SK-N-SH treated with all-trans-retinoic acid at 6 μM for 48 hours (cell line): ENCODE measurements at regions not wholly inside any gene's neighbourhood (a gene's known extent, or its start where the extent isn't known, plus 50 kb on each side); places are given as distances from the start of the nearest gene placed in this dataset.
"Not testable (repeated sequence)": the region's sequence is repeated elsewhere in the genome, so short reads cannot be mapped to it uniquely, and the experiment has no call there.

Experiments used
- ATAC-seq: fragments of 200-7000 bp; cut with Tn5 transposase; 3 replicates; pipeline ENCODE4 v1.9.1; 2020; ENCODE audit warnings: mild to moderate bottlenecking, moderate library complexity
- ARNTL ChIP-seq: fragments of 450-650 bp; formaldehyde crosslinking; IDR thresholded peaks from 2 replicates; pipeline ENCODE4 v1.5.0; 2020; ENCODE audit warnings: low read depth, mild to moderate bottlenecking, moderate library complexity, borderline replicate concordance
- BACH2 ChIP-seq: fragments of 250-450 bp; sonication (Bioruptor Pico); IDR thresholded peaks from 2 replicates; pipeline ENCODE4 v1.9.0; 2021; ENCODE audit warnings: mild to moderate bottlenecking, borderline replicate concordance
- CSDC2 ChIP-seq: fragments of 250-450 bp; sonication (Bioruptor Pico); IDR thresholded peaks from 2 replicates; pipeline ENCODE4 v1.5.0; 2020; ENCODE audit warnings: mild to moderate bottlenecking, moderate library complexity
- ESRRG ChIP-seq: fragments of 250-450 bp; sonication (Bioruptor Pico); IDR thresholded peaks from 2 replicates; pipeline ENCODE4 v1.6.1; 2021; ENCODE audit warnings: mild to moderate bottlenecking
- GLIS3 ChIP-seq: fragments of 250-450 bp; sonication (Bioruptor Pico); IDR thresholded peaks from 2 replicates; pipeline ENCODE4 v1.5.0; 2020; ENCODE audit warnings: mild to moderate bottlenecking, moderate library complexity
- ISL1 ChIP-seq: fragments of 250-450 bp; sonication (Bioruptor Pico); IDR thresholded peaks from 2 replicates; pipeline ENCODE4 v2.1.2; 2022; ENCODE audit warnings: mild to moderate bottlenecking, moderate library complexity
- OSR1 ChIP-seq: fragments of 250-450 bp; sonication (Bioruptor Pico); IDR thresholded peaks from 2 replicates; pipeline ENCODE4 v1.8.0; 2022; ENCODE audit warnings: moderate library complexity, mild to moderate bottlenecking, inconsistent platforms
- PPARA ChIP-seq: fragments of 250-450 bp; sonication (Bioruptor Pico); IDR thresholded peaks from 2 replicates; pipeline ENCODE4 v1.5.0; 2020; ENCODE audit warnings: mild to moderate bottlenecking, borderline replicate concordance
- RARB ChIP-seq: fragments of 250-450 bp; sonication (Bioruptor Pico); IDR thresholded peaks from 2 replicates; pipeline ENCODE4 v1.8.0; 2021; ENCODE audit warnings: mild to moderate bottlenecking, moderate library complexity
- SNAI2 ChIP-seq: fragments of 250-450 bp; sonication (Bioruptor Pico); IDR thresholded peaks from 2 replicates; pipeline ENCODE4 v1.5.0; 2020; ENCODE audit warnings: mild to moderate bottlenecking, moderate library complexity
- TCF4 ChIP-seq: fragments of 250-450 bp; sonication (Bioruptor Pico); IDR thresholded peaks from 2 replicates; pipeline ENCODE4 v1.8.0; 2021; ENCODE audit warnings: mild to moderate bottlenecking, moderate library complexity, borderline replicate concordance
- TOX ChIP-seq: fragments of 250-450 bp; sonication (Bioruptor Pico); IDR thresholded peaks from 2 replicates; pipeline ENCODE4 v1.8.0; 2021; ENCODE audit warnings: mild to moderate bottlenecking, moderate library complexity, borderline replicate concordance
- ZC3H10 ChIP-seq: fragments of 250-450 bp; sonication (Bioruptor Pico); IDR thresholded peaks from 2 replicates; pipeline ENCODE4 v1.5.1; 2021; ENCODE audit warnings: mild to moderate bottlenecking, moderate library complexity
- ZFP3 ChIP-seq: fragments of 250-450 bp; sonication (Bioruptor Pico); IDR thresholded peaks from 2 replicates; pipeline ENCODE4 v1.5.0; 2020; ENCODE audit warnings: mild to moderate bottlenecking, moderate library complexity
- ZFP30 ChIP-seq: fragments of 450-650 bp; formaldehyde crosslinking; IDR thresholded peaks from 2 replicates; pipeline ENCODE4 v1.5.0; 2022; ENCODE audit warnings: mild to moderate bottlenecking, moderate library complexity
- ZNF565 ChIP-seq: fragments of 450-650 bp; formaldehyde crosslinking; conservative IDR thresholded peaks from 2 replicates; pipeline ENCODE4 v1.5.0; 2020; ENCODE audit warnings: low read depth, mild to moderate bottlenecking, moderate library complexity
- ZNF70 ChIP-seq: fragments of 450-650 bp; formaldehyde crosslinking; IDR thresholded peaks from 2 replicates; pipeline ENCODE4 v1.5.0; 2020; ENCODE audit warnings: mild to moderate bottlenecking, moderate library complexity
- ZNF8 ChIP-seq: fragments of 450-650 bp; formaldehyde crosslinking; IDR thresholded peaks from 2 replicates; pipeline ENCODE4 v1.5.0; 2020; ENCODE audit warnings: mild to moderate bottlenecking, moderate library complexity
- TF ChIP-seq, protein P1 (sequence below): fragments of 250-450 bp; sonication (Bioruptor Pico); IDR thresholded peaks from 2 replicates; pipeline ENCODE4 v1.5.1; 2020; ENCODE audit warnings: low read depth, mild to moderate bottlenecking, moderate library complexity
- TF ChIP-seq, protein P2 (sequence below): fragments of 250-450 bp; sonication (Bioruptor Pico); IDR thresholded peaks from 2 replicates; pipeline ENCODE4 v1.5.1; 2021; ENCODE audit warnings: mild to moderate bottlenecking, moderate library complexity
- TF ChIP-seq, protein P3 (sequence below): fragments of 250-450 bp; sonication (Bioruptor Pico); IDR thresholded peaks from 2 replicates; pipeline ENCODE4 v1.8.0; 2021; ENCODE audit warnings: low read depth, mild to moderate bottlenecking, moderate library complexity, borderline replicate concordance
- TF ChIP-seq, protein P4 (sequence below): fragments of 250-450 bp; sonication (Bioruptor Pico); IDR thresholded peaks from 2 replicates; pipeline ENCODE4 v1.8.0; 2020; ENCODE audit warnings: mild to moderate bottlenecking, moderate library complexity, borderline replicate concordance

DNA sequence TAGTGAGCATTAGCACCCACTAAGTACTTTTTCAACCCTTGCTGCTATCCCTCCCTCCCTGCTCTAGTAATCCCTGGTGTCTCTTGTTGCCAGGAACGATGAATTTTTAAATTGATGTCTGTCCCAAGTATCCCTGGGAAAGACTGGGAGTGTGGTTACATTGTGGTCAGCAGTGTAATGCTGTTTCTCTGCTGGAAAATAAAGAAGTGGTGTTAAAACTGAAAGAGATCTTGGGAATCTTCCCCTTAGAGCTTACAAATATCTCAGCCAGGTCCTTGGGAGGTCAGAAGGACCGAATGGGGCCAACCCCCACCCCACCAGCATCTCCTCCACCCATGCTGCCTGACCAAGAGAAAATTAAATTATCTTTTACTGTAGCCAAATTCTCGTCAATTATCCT, 174.5 kb upstream of the MXRA5 start:
- no peak; the same call in 1 of the 3 replicates for ATAC-seq
- no peak for TF ChIP-seq TOX (CRISPR knock-in tag)
- TF ChIP-seq BACH2 (CRISPR knock-in tag): no peak
- TF ChIP-seq, protein P1, sequence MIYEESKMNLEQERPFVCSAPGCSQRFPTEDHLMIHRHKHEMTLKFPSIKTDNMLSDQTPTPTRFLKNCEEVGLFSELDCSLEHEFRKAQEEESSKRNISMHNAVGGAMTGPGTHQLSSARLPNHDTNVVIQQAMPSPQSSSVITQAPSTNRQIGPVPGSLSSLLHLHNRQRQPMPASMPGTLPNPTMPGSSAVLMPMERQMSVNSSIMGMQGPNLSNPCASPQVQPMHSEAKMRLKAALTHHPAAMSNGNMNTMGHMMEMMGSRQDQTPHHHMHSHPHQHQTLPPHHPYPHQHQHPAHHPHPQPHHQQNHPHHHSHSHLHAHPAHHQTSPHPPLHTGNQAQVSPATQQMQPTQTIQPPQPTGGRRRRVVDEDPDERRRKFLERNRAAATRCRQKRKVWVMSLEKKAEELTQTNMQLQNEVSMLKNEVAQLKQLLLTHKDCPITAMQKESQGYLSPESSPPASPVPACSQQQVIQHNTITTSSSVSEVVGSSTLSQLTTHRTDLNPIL (CRISPR knock-in tag): no peak
- no peak for TF ChIP-seq RARB (CRISPR knock-in tag)
- TF ChIP-seq ZFP3: no peak
- TF ChIP-seq, protein P2, sequence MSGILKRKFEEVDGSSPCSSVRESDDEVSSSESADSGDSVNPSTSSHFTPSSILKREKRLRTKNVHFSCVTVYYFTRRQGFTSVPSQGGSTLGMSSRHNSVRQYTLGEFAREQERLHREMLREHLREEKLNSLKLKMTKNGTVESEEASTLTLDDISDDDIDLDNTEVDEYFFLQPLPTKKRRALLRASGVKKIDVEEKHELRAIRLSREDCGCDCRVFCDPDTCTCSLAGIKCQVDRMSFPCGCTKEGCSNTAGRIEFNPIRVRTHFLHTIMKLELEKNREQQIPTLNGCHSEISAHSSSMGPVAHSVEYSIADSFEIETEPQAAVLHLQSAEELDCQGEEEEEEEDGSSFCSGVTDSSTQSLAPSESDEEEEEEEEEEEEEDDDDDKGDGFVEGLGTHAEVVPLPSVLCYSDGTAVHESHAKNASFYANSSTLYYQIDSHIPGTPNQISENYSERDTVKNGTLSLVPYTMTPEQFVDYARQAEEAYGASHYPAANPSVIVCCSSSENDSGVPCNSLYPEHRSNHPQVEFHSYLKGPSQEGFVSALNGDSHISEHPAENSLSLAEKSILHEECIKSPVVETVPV: no peak
- no peak for TF ChIP-seq ESRRG (CRISPR knock-in tag)
- no peak for TF ChIP-seq CSDC2 (CRISPR knock-in tag)
- no peak for TF ChIP-seq ZFP30

DNA sequence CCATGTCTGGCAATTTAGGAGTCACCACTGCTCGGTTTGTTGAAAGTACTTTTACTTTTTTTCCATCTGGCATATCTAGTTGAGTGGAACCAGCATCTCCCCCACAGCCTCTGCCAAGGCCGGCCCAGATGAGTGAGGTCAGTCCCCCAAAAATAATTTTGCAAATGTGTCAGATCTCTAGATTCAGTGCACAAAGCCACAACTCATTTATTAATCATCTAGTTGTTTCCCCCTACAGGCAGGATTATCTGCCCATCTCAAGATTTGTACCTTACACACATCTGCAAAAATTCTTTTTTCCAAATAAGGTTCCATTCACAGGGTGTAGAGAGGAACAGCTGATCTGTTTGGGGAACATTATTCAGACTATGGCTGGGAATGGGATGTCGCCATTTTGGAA, 174.0 kb upstream of the MXRA5 start:
- ATAC-seq: no peak
- TF ChIP-seq, protein P2: no peak
- TF ChIP-seq TOX (CRISPR knock-in tag) (no peak), CSDC2 (CRISPR knock-in tag) (no peak), ZNF70 (CRISPR knock-in tag) (no peak), OSR1 (CRISPR knock-in tag) (no peak), ISL1 (CRISPR knock-in tag) (no peak), ZFP3 (no peak), SNAI2 (CRISPR knock-in tag) (no peak), ZFP30 (no peak), ZNF565 (CRISPR knock-in tag) (no peak), TCF4 (CRISPR knock-in tag) (no peak), ZNF8 (CRISPR knock-in tag) (no peak), ARNTL (no peak), ZC3H10 (no peak), GLIS3 (CRISPR knock-in tag) (no peak), PPARA (no peak), RARB (CRISPR knock-in tag) (no peak)
- TF ChIP-seq, protein P3, sequence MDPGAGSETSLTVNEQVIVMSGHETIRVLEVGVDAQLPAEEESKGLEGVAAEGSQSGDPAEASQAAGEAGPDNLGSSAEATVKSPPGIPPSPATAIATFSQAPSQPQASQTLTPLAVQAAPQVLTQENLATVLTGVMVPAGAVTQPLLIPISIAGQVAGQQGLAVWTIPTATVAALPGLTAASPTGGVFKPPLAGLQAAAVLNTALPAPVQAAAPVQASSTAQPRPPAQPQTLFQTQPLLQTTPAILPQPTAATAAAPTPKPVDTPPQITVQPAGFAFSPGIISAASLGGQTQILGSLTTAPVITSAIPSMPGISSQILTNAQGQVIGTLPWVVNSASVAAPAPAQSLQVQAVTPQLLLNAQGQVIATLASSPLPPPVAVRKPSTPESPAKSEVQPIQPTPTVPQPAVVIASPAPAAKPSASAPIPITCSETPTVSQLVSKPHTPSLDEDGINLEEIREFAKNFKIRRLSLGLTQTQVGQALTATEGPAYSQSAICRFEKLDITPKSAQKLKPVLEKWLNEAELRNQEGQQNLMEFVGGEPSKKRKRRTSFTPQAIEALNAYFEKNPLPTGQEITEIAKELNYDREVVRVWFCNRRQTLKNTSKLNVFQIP (CRISPR knock-in tag): no peak
- TF ChIP-seq, protein P1 (CRISPR knock-in tag): no peak

DNA sequence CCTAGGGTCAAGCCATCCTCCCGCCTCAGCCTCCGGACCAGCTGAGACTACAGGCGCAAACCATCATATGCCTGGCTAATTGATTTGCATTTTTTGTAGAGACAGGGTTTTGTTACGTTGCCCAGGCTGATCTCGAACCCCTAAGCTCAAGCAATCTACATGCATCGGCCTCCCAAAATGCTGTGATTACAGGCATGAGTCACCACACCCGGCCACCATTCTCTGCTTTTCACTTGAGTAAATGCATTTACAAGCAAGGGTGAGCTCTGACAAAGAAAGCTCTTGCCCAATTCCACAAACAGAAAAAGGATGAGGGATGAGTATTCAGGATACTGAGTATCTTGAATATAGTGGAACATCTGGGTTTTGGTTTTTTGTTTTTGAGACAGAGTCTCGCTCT, 172.9 kb upstream of the MXRA5 start:
- not testable (repeated sequence) for ATAC-seq

DNA sequence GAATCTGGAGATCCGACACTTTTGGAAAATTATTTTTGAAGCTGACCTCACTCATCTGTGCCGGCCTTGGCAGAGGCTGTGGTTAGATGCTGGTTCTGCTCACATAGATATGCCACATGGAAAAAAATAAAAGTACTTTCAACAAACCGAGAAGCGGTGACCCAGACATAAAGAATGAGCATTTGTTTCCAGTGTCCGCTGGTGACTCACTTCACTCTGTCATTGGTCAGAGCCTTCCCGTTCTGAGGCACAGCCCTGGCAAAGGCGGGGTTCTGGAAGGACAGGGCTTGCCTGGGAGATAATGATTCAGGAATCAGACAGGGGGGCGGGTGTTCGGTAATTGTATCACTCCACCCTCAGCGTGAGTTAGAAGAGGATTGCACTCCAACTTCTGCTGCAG, 172.4 kb upstream of the MXRA5 start:
- peak; percentile 92 for ATAC-seq
- TF ChIP-seq, protein P3 (CRISPR knock-in tag): no peak
- TF ChIP-seq, protein P4, sequence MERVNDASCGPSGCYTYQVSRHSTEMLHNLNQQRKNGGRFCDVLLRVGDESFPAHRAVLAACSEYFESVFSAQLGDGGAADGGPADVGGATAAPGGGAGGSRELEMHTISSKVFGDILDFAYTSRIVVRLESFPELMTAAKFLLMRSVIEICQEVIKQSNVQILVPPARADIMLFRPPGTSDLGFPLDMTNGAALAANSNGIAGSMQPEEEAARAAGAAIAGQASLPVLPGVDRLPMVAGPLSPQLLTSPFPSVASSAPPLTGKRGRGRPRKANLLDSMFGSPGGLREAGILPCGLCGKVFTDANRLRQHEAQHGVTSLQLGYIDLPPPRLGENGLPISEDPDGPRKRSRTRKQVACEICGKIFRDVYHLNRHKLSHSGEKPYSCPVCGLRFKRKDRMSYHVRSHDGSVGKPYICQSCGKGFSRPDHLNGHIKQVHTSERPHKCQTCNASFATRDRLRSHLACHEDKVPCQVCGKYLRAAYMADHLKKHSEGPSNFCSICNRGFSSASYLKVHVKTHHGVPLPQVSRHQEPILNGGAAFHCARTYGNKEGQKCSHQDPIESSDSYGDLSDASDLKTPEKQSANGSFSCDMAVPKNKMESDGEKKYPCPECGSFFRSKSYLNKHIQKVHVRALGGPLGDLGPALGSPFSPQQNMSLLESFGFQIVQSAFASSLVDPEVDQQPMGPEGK (CRISPR knock-in tag): no peak
- no peak for TF ChIP-seq ISL1 (CRISPR knock-in tag)
- no peak for TF ChIP-seq ZNF565 (CRISPR knock-in tag)
- TF ChIP-seq CSDC2 (CRISPR knock-in tag): no peak
- TF ChIP-seq, protein P2: no peak
